GM19468 (cell line): ENCODE measurements at regions not wholly inside any gene's neighbourhood (a gene's known extent, or its start where the extent isn't known, plus 50 kb on each side); places are given as distances from the start of the nearest gene placed in this dataset.

Source experiments
- ATAC-seq: cut with Tn5 transposase; IDR thresholded peaks from one replicate; pipeline ENCODE4 v1.9.1; 2021; ENCODE audit warnings: mild to moderate bottlenecking, moderate library complexity, moderate number of reproducible peaks; ENCODE audit not compliant: unreplicated experiment; ENCODE audit errors: extremely low read depth

GRCh38 chr16:48910214-48910613, 300.2 kb upstream of the N4BP1 start:
- no peak for ATAC-seq

- no peak for ATAC-seq
Observed at GRCh38 chr16:48909231-48909630, 299.3 kb upstream of the N4BP1 start.

GRCh38 chr16:48907906-48908634, 298.1 kb upstream of the N4BP1 start:
- ATAC-seq: no peak

GRCh38 chr16:48905632-48906505, 295.9 kb upstream of the N4BP1 start:
- ATAC-seq: no peak

GRCh38 chr16:48904333-48904732, 294.4 kb upstream of the N4BP1 start:
- no peak for ATAC-seq

- no peak for ATAC-seq
Observed at GRCh38 chr16:48903039-48903438, 293.1 kb upstream of the N4BP1 start.

- no peak for ATAC-seq
Observed at GRCh38 chr16:48901712-48902374, 291.9 kb upstream of the N4BP1 start.

- ATAC-seq: no peak
Observed at GRCh38 chr16:48899500-48899899, 289.5 kb upstream of the N4BP1 start.

GRCh38 chr16:48897698-48898205, 287.8 kb upstream of the N4BP1 start:
- no peak for ATAC-seq

GRCh38 chr16:48895142-48895541, 285.2 kb upstream of the N4BP1 start:
- no peak for ATAC-seq

GRCh38 chr16:48892893-48893292, 282.9 kb upstream of the N4BP1 start:
- ATAC-seq: no peak

GRCh38 chr16:48887646-48888210, 277.7 kb upstream of the N4BP1 start:
- no peak for ATAC-seq

GRCh38 chr16:48885471-48885870, 275.5 kb upstream of the N4BP1 start:
- ATAC-seq: no peak

- no peak for ATAC-seq
Observed at GRCh38 chr16:48881272-48881671, 271.3 kb upstream of the N4BP1 start.

- ATAC-seq: no peak
Observed at GRCh38 chr16:48879223-48880122, 269.5 kb upstream of the N4BP1 start.

- no peak for ATAC-seq
Observed at GRCh38 chr16:48877946-48878345, 268.0 kb upstream of the N4BP1 start.

- no peak for ATAC-seq
Observed at GRCh38 chr16:48870141-48870540, 260.2 kb upstream of the N4BP1 start.

- ATAC-seq: no peak
Observed at GRCh38 chr16:48865520-48865919, 255.5 kb upstream of the N4BP1 start.

GRCh38 chr16:48864055-48864454, 254.1 kb upstream of the N4BP1 start:
- no peak for ATAC-seq
